K562 (cell line): ENCODE measurements at regions not wholly inside any gene's neighbourhood (a gene's known extent, or its start where the extent isn't known, plus 50 kb on each side); places are given as distances from the start of the nearest gene placed in this dataset.

Experiments
- ATAC-seq: fragments of 200-7000 bp; cut with Tn5 transposase; 3 replicates; pipeline ENCODE4 v1.9.1; 2020; ENCODE audit warnings: moderate library complexity
- BruUV-seq: library from RNA; stranded (reverse); fragments of 400-500 nt; replicated peaks from 2 replicates; lab custom pipeline; 2021; lab: Mats Ljungman, UMichigan
- CTCF ChIA-PET: fragments of 300-600 bp; formaldehyde crosslinking; extraction: SDS; loops from one replicate; lab custom pipeline; 2021; ENCODE audit warnings: low intra/inter-chr PET ratio; lab: Yijun Ruan, JAX
- POLR2A ChIA-PET: fragments of 300-600, 350-650 bp; sonication (Branson Sonifier 250); formaldehyde crosslinking; extraction: SDS; loops from one replicate; lab custom pipeline; 2021; ENCODE audit warnings: antibody characterized with exemption, inconsistent platforms; lab: Yijun Ruan, JAX
- DNase-seq, 4 experiments: peaks; one replicate each; pipeline versions ENCODE4 v3.0.0 to v3.0.0-alpha.2; 2011 to 2018; ENCODE audit warnings: low spot score in 3 of 4, mixed read lengths in 3 of 4; ENCODE audit errors: extremely low read depth in 1 of 4
- FAIRE-seq: peaks from 2 replicates; lab custom pipeline; 2011; peaks lifted over from hg19 to GRCh38; lab: Jason Lieb, UNC
- H2AFZ ChIP-seq: 2 replicates; pipeline ENCODE4 v1.6.0; 2011; ENCODE audit warnings: low read depth, low read length, control low read depth, inconsistent platforms
- H3K27ac ChIP-seq: fragments of 200-600 bp; 3 replicates; pipeline ENCODE4 v1.8.0; 2011; ENCODE audit warnings: low read depth, mild to moderate bottlenecking, control low read depth, inconsistent platforms, low read length, moderate library complexity, mixed read lengths; ENCODE audit errors: extremely low read depth
- H3K27me3 ChIP-seq, 2 experiments: fragments of 300-600 bp in 1 of 2; 2 replicates in 1 of 2; 3 replicates in 1 of 2; pipeline versions ENCODE4 v1.6.0 to v1.8.0; 2011; ENCODE audit warnings: inconsistent platforms in 2 of 2, low read length in 2 of 2, mild to moderate bottlenecking in 1 of 2, mixed read lengths in 1 of 2, moderate library complexity in 1 of 2; ENCODE audit not compliant: control insufficient read depth in 2 of 2, insufficient read depth in 2 of 2
- H3K36me3 ChIP-seq: fragments of 300-600 bp; 3 replicates; pipeline ENCODE4 v1.8.0; 2011; ENCODE audit warnings: mild to moderate bottlenecking, low read length, inconsistent platforms; ENCODE audit not compliant: control insufficient read depth, insufficient read depth
- H3K4me1 ChIP-seq, 2 experiments: fragments of 200-600 bp in 1 of 2; replicated peaks in 1 of 2; 2 replicates in 1 of 2; 3 replicates in 1 of 2; pipeline versions ENCODE4 v1.5.1 to v1.8.0; 2011; ENCODE audit warnings: inconsistent platforms in 2 of 2, low read length in 2 of 2, mild to moderate bottlenecking in 1 of 2, mixed read lengths in 1 of 2, moderate library complexity in 1 of 2; ENCODE audit not compliant: control insufficient read depth in 2 of 2, insufficient read depth in 2 of 2
- H3K4me2 ChIP-seq: 2 replicates; pipeline ENCODE4 v1.6.1; 2011; ENCODE audit warnings: low read length, control low read depth, inconsistent platforms, mixed read lengths; ENCODE audit not compliant: insufficient read depth
- H3K4me3 ChIP-seq: fragments of 200-600 bp; sonication (generic), shearing (Covaris generic); 2 replicates; pipeline ENCODE4 v1.5.1; 2016; ENCODE audit warnings: control low read depth, inconsistent platforms
- H3K79me2 ChIP-seq: fragments of 200-600 bp; 3 replicates; pipeline ENCODE4 v1.8.0; 2011; ENCODE audit warnings: low read length, inconsistent platforms; ENCODE audit not compliant: control insufficient read depth, insufficient read depth
- H3K9ac ChIP-seq, 2 experiments: 2 replicates each; pipeline versions ENCODE4 v1.6.0 to v1.6.1; 2011; ENCODE audit warnings: low read depth in 2 of 2, low read length in 2 of 2, control low read depth in 1 of 2, inconsistent platforms in 1 of 2, mild to moderate bottlenecking in 1 of 2, mixed read lengths in 1 of 2; ENCODE audit not compliant: insufficient read depth in 1 of 2
- H3K9me1 ChIP-seq: one replicate; pipeline ENCODE4 v1.6.0; 2011; ENCODE audit warnings: inconsistent platforms, mild to moderate bottlenecking, low read length, moderate library complexity; ENCODE audit not compliant: control insufficient read depth, insufficient read depth
- H3K9me3 ChIP-seq: replicated peaks from 2 replicates; pipeline ENCODE4 v1.5.1; 2011; ENCODE audit warnings: low read depth, low read length, inconsistent platforms; ENCODE audit not compliant: control insufficient read depth, insufficient read depth
- H4K20me1 ChIP-seq: replicated peaks from 2 replicates; pipeline ENCODE4 v1.6.1; 2011; ENCODE audit warnings: low read length, inconsistent platforms, mixed read lengths; ENCODE audit not compliant: control insufficient read depth, insufficient read depth
- CXXC5 ChIP-seq: fragments of 250-450 bp; sonication (Bioruptor Pico); IDR thresholded peaks from 2 replicates; pipeline ENCODE4 v1.8.0; 2022; ENCODE audit warnings: inconsistent platforms, mild to moderate bottlenecking, moderate library complexity
- MCM3 ChIP-seq: fragments of 450-650 bp; IDR thresholded peaks from 2 replicates; pipeline ENCODE4 v1.6.1; 2016
- NCOA4 ChIP-seq: fragments of 450-650 bp; IDR thresholded peaks from 2 replicates; pipeline ENCODE4 v1.6.1; 2018; ENCODE audit warnings: mild to moderate bottlenecking; ENCODE audit not compliant: partially characterized antibody
- WGBS: fragments of 100-300 bp; shearing (Covaris generic); methylation state at CpG from one replicate; pipeline ENCODE4 v1.1.6; 2016; ENCODE audit warnings: low coverage, mixed read lengths; ENCODE audit not compliant: insufficient coverage; ENCODE audit errors: missing lambda C conversion rate; 5-methylcytosine and 5-hydroxymethylcytosine counted together
- in situ Hi-C: fragments of 300-500 bp; cut with MboI; formaldehyde crosslinking; loops from 4 replicates; pipeline ENCODE4 v1.15.0; 2018; ENCODE audit warnings: inconsistent platforms, mixed read lengths
- intact Hi-C: fragments of 100-400 bp; cut with micrococcal nuclease; formaldehyde crosslinking; loops from 2 replicates; pipeline ENCODE4 v1.14.2; 2022
- TF ChIP-seq, protein P1 (sequence below): fragments of 450-650 bp; IDR thresholded peaks from 2 replicates; pipeline ENCODE4 v1.6.1; 2016; ENCODE audit warnings: low read depth

GRCh38 chr10:33448421-33449140 is 114.1 kb upstream of the NRP1 start:
- no peaks in the 10 kb centered on the region for H3K4me1 ChIP-seq
- under 1% methylated on average over 7 of the region's 7 CpGs for WGBS
- ATAC-seq: no peak
- intact Hi-C loops (no loop called here), in situ Hi-C loops (no loop called here)
- no peaks in the 10 kb centered on the region for H3K36me3 ChIP-seq
- no peaks in the 10 kb centered on the region for H4K20me1 ChIP-seq
- H3K27ac ChIP-seq: no peak overlapping the region
- FAIRE-seq: no peak
- no peak overlapping the region for H3K4me3 ChIP-seq
- POLR2A ChIA-PET: no interaction called here
- no peak for TF ChIP-seq CXXC5 (CRISPR knock-in tag)
- H3K9ac ChIP-seq: no peak overlapping the region
- CTCF ChIA-PET: no interaction called here
- no peak for DNase-seq
- H2AFZ ChIP-seq: no peak overlapping the region
- no peaks in the 10 kb centered on the region for H3K79me2 ChIP-seq
- H3K27me3 ChIP-seq: no peaks in the 10 kb centered on the region
- no TSS peak for BruUV-seq
- no peaks in the 10 kb centered on the region for H3K9me1 ChIP-seq
- H3K4me2 ChIP-seq: no peak overlapping the region
- no peaks in the 10 kb centered on the region for H3K9me3 ChIP-seq

GRCh38 chr10:33441561-33441960 is 107.1 kb upstream of the NRP1 start:
- BruUV-seq: no TSS peak
- Histone ChIP-seq H3K36me3 (no peaks in the 10 kb centered on the region), H3K4me3 (no peak overlapping the region), H4K20me1 (no peaks in the 10 kb centered on the region), H2AFZ (no peak overlapping the region), H3K9me1 (no peaks in the 10 kb centered on the region), H3K4me2 (no peak overlapping the region), H3K27me3 (no peaks in the 10 kb centered on the region), H3K79me2 (no peaks in the 10 kb centered on the region), H3K4me1 (no peaks in the 10 kb centered on the region), H3K9ac (no peak overlapping the region), H3K27ac (no peak overlapping the region), H3K9me3 (no peaks in the 10 kb centered on the region)
- 0% methylated on average over 5 of the region's 5 CpGs for WGBS
- ATAC-seq: no peak
- ChIA-PET POLR2A (interaction anchor here (0.9 to 1.7 kb wide), 2 partner anchors 9 to 19 kb away, joined by 4 to 5 read pairs; no protein-coding TSS in a partner anchor), CTCF (no interaction called here)
- in situ Hi-C loops (no loop called here), intact Hi-C loops (no loop called here)
- TF ChIP-seq MCM3 (no peak), NCOA4 (no peak)
- TF ChIP-seq, protein P1, sequence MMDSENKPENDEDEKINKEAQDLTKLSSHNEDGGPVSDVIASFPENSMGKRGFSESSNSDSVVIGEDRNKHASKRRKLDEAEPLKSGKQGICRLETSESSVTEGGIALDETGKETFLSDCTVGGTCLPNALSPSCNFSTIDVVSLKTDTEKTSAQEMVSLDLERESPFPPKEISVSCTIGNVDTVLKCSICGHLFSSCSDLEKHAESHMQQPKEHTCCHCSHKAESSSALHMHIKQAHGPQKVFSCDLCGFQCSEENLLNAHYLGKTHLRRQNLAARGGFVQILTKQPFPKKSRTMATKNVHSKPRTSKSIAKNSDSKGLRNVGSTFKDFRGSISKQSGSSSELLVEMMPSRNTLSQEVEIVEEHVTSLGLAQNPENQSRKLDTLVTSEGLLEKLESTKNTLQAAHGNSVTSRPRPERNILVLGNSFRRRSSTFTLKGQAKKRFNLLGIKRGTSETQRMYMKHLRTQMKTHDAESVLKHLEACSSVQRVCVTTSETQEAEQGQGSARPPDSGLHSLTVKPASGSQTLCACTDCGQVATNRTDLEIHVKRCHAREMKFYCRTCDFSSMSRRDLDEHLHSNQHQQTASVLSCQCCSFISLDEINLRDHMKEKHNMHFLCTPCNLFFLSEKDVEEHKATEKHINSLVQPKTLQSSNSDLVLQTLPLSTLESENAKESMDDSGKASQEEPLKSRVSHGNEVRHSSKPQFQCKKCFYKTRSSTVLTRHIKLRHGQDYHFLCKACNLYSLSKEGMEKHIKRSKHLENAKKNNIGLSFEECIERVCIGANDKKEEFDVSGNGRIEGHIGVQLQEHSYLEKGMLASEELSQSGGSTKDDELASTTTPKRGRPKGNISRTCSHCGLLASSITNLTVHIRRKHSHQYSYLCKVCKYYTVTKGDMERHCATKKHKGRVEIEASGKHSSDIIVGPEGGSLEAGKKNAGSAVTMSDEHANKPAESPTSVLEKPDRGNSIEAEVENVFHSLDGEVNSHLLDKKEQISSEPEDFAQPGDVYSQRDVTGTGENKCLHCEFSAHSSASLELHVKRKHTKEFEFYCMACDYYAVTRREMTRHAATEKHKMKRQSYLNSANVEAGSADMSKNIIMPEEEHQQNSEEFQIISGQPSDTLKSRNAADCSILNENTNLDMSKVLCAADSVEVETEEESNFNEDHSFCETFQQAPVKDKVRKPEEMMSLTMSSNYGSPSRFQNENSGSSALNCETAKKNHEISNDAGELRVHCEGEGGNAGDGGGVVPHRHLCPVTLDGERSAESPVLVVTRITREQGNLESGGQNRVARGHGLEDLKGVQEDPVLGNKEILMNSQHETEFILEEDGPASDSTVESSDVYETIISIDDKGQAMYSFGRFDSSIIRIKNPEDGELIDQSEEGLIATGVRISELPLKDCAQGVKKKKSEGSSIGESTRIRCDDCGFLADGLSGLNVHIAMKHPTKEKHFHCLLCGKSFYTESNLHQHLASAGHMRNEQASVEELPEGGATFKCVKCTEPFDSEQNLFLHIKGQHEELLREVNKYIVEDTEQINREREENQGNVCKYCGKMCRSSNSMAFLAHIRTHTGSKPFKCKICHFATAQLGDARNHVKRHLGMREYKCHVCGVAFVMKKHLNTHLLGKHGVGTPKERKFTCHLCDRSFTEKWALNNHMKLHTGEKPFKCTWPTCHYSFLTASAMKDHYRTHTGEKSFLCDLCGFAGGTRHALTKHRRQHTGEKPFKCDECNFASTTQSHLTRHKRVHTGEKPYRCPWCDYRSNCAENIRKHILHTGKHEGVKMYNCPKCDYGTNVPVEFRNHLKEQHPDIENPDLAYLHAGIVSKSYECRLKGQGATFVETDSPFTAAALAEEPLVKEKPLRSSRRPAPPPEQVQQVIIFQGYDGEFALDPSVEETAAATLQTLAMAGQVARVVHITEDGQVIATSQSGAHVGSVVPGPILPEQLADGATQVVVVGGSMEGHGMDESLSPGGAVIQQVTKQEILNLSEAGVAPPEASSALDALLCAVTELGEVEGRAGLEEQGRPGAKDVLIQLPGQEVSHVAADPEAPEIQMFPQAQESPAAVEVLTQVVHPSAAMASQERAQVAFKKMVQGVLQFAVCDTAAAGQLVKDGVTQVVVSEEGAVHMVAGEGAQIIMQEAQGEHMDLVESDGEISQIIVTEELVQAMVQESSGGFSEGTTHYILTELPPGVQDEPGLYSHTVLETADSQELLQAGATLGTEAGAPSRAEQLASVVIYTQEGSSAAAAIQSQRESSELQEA: no peak
- DNase-seq: no peak
- FAIRE-seq: no peak
